Trophoblast cell (in vitro differentiated cells and primary cell): ENCODE measurements at regions not wholly inside any gene's neighbourhood (a gene's known extent, or its start where the extent isn't known, plus 50 kb on each side); places are given as distances from the start of the nearest gene placed in this dataset.

Source experiments
- DNase-seq, 2 donors: peaks; one replicate each; pipeline ENCODE4 v3.0.0-alpha.2; 2016
- H2AFZ ChIP-seq: 2 replicates; pipeline ENCODE4 v1.6.1; 2013; ENCODE audit warnings: low read length, moderate library complexity, mild to moderate bottlenecking; ENCODE audit not compliant: insufficient read depth, poor library complexity
- H2AK5ac ChIP-seq: 2 replicates; pipeline ENCODE4 v1.6.1; 2013; ENCODE audit warnings: mild to moderate bottlenecking, low read length
- H2BK120ac ChIP-seq: 2 replicates; pipeline ENCODE4 v1.6.1; 2013; ENCODE audit warnings: low read length, mild to moderate bottlenecking, moderate library complexity; ENCODE audit not compliant: insufficient read depth, poor library complexity
- H2BK12ac ChIP-seq: 2 replicates; pipeline ENCODE4 v1.6.1; 2013; ENCODE audit warnings: mild to moderate bottlenecking, low read length, moderate library complexity
- H2BK5ac ChIP-seq: 2 replicates; pipeline ENCODE4 v1.6.1; 2013; ENCODE audit warnings: low read length, low read depth, moderate library complexity, mild to moderate bottlenecking; ENCODE audit not compliant: poor library complexity
- H3K14ac ChIP-seq: 2 replicates; pipeline ENCODE4 v1.6.1; 2013; ENCODE audit warnings: mild to moderate bottlenecking, low read length
- H3K18ac ChIP-seq: 2 replicates; pipeline ENCODE4 v1.6.1; 2013; ENCODE audit warnings: mild to moderate bottlenecking, low read length
- H3K23ac ChIP-seq: 2 replicates; pipeline ENCODE4 v1.6.1; 2013; ENCODE audit warnings: low read length
- H3K27ac ChIP-seq: 2 replicates; pipeline ENCODE4 v1.5.1; 2013; ENCODE audit warnings: low read depth, mild to moderate bottlenecking, inconsistent platforms, low read length, moderate library complexity
- H3K27me3 ChIP-seq: 2 replicates; pipeline ENCODE4 v1.6.1; 2013; ENCODE audit warnings: inconsistent platforms, mild to moderate bottlenecking, low read length, moderate library complexity; ENCODE audit not compliant: insufficient read depth
- H3K36me3 ChIP-seq, 2 experiments: 1 replicate in 1 of 2; 2 replicates in 1 of 2; pipeline ENCODE4 v1.6.1; 2013; ENCODE audit warnings: low read length in 2 of 2, mild to moderate bottlenecking in 2 of 2, moderate library complexity in 1 of 2; ENCODE audit not compliant: insufficient read depth in 2 of 2, control insufficient read depth in 1 of 2
- H3K4ac ChIP-seq: 2 replicates; pipeline ENCODE4 v1.6.1; 2013; ENCODE audit warnings: low read depth, mild to moderate bottlenecking, low read length, moderate library complexity
- H3K4me1 ChIP-seq, 2 experiments: 1 replicate in 1 of 2; 2 replicates in 1 of 2; pipeline ENCODE4 v1.6.1; 2013; ENCODE audit warnings: low read length in 2 of 2, mild to moderate bottlenecking in 2 of 2, moderate library complexity in 1 of 2; ENCODE audit not compliant: insufficient read depth in 2 of 2, control insufficient read depth in 1 of 2
- H3K4me2 ChIP-seq: 2 replicates; pipeline ENCODE4 v1.6.1; 2013; ENCODE audit warnings: inconsistent platforms, mild to moderate bottlenecking, low read length, moderate library complexity
- H3K4me3 ChIP-seq: 2 replicates; pipeline ENCODE4 v1.5.1; 2013; ENCODE audit warnings: mild to moderate bottlenecking, low read depth, low read length, inconsistent platforms
- H3K79me1 ChIP-seq: one replicate; pipeline ENCODE4 v1.6.1; 2013; ENCODE audit warnings: low read length
- H3K79me2 ChIP-seq: 2 replicates; pipeline ENCODE4 v1.6.1; 2013; ENCODE audit warnings: low read length, mild to moderate bottlenecking; ENCODE audit not compliant: control insufficient read depth, insufficient read depth, poor library complexity
- H3K9ac ChIP-seq: 2 replicates; pipeline ENCODE4 v1.6.1; 2013; ENCODE audit warnings: mild to moderate bottlenecking, low read length
- H3K9me3 ChIP-seq: 2 replicates; pipeline ENCODE4 v1.6.1; 2013; ENCODE audit warnings: low read depth, mild to moderate bottlenecking, control low read depth, inconsistent platforms, low read length; ENCODE audit not compliant: insufficient read depth
- H4K12ac ChIP-seq: 2 replicates; pipeline ENCODE4 v1.6.1; 2013; ENCODE audit warnings: low read depth, mild to moderate bottlenecking, low read length, moderate library complexity
- H4K8ac ChIP-seq: 2 replicates; pipeline ENCODE4 v1.6.1; 2013; ENCODE audit warnings: low read depth, mild to moderate bottlenecking, low read length, moderate library complexity
- H4K91ac ChIP-seq: one replicate; pipeline ENCODE4 v1.6.1; 2013; ENCODE audit warnings: low read depth, mild to moderate bottlenecking, low read length, moderate library complexity
- WGBS: extraction: QIAGEN DNeasy Blood & Tissue Kit; methylation state at CpG from one replicate; pipeline ENCODE4 v1.1.7; 2013; ENCODE audit warnings: missing lambda C conversion rate; ENCODE audit not compliant: insufficient read length, insufficient coverage; ENCODE audit errors: extremely low coverage; 5-methylcytosine and 5-hydroxymethylcytosine counted together

- no peaks in the 10 kb centered on the region for H3K79me2 ChIP-seq
- H3K18ac ChIP-seq, result no peak overlapping the region
- no peak overlapping the region for H4K12ac ChIP-seq
- H4K91ac ChIP-seq, result no peak overlapping the region
- H3K79me1 ChIP-seq, result no peaks in the 10 kb centered on the region
- no peak overlapping the region for H2BK120ac ChIP-seq
- H3K23ac ChIP-seq, result no peak overlapping the region
- H4K8ac ChIP-seq, result no peak overlapping the region
- H3K14ac ChIP-seq, result no peak overlapping the region
- H3K4me2 ChIP-seq, result no peak overlapping the region
- H2BK12ac ChIP-seq, result no peak overlapping the region
- no peak overlapping the region for H3K4ac ChIP-seq
- H2AFZ ChIP-seq, result no peak overlapping the region
- DNase-seq, result no peak
- no peak overlapping the region for H3K9ac ChIP-seq
- peaks cover 2% of the 10 kb centered on the region for H3K9me3 ChIP-seq
- H3K27ac ChIP-seq, result no peak overlapping the region
- H3K4me1 ChIP-seq, result no peaks in the 10 kb centered on the region
- H3K4me3 ChIP-seq, result no peak overlapping the region
- H2AK5ac ChIP-seq, result no peak overlapping the region
- H3K27me3 ChIP-seq, result no peaks in the 10 kb centered on the region
- WGBS, result no CpG with 5 or more reads among the region's 8 CpGs
- H2BK5ac ChIP-seq, result no peak overlapping the region
- H3K36me3 ChIP-seq, result no peaks in the 10 kb centered on the region
Observed at GRCh38 chr10:2867788-2868299, 199.5 kb upstream of the PFKP start.

- H3K79me2 ChIP-seq, result no peaks in the 10 kb centered on the region
- no peak overlapping the region for H3K23ac ChIP-seq
- no peak overlapping the region for H4K8ac ChIP-seq
- no peak overlapping the region for H2AFZ ChIP-seq
- no peaks in the 10 kb centered on the region for H3K4me1 ChIP-seq
- peaks cover 2% of the 10 kb centered on the region for H3K9me3 ChIP-seq
- H4K91ac ChIP-seq, result no peak overlapping the region
- H2BK12ac ChIP-seq, result no peak overlapping the region
- no peak overlapping the region for H2BK5ac ChIP-seq
- no peak overlapping the region for H3K27ac ChIP-seq
- WGBS, result no CpG with 5 or more reads among the region's 5 CpGs
- no peak overlapping the region for H3K14ac ChIP-seq
- no peak for DNase-seq
- H2BK120ac ChIP-seq, result no peak overlapping the region
- H3K4ac ChIP-seq, result no peak overlapping the region
- no peak overlapping the region for H3K4me2 ChIP-seq
- H2AK5ac ChIP-seq, result no peak overlapping the region
- no peak overlapping the region for H4K12ac ChIP-seq
- H3K79me1 ChIP-seq, result no peaks in the 10 kb centered on the region
- H3K4me3 ChIP-seq, result no peak overlapping the region
- no peaks in the 10 kb centered on the region for H3K27me3 ChIP-seq
- H3K18ac ChIP-seq, result no peak overlapping the region
- H3K9ac ChIP-seq, result no peak overlapping the region
- no peaks in the 10 kb centered on the region for H3K36me3 ChIP-seq
Observed at GRCh38 chr10:2866569-2866968, 200.8 kb upstream of the PFKP start.

- no peak overlapping the region for H2AK5ac ChIP-seq
- H3K4me2 ChIP-seq, result no peak overlapping the region
- DNase-seq, result peak in 1 of 2 donors; percentile 61
- H3K27me3 ChIP-seq, result no peaks in the 10 kb centered on the region
- H3K9ac ChIP-seq, result no peak overlapping the region
- H3K4me3 ChIP-seq, result no peak overlapping the region
- no CpG with 5 or more reads among the region's 6 CpGs for WGBS
- no peaks in the 10 kb centered on the region for H3K79me1 ChIP-seq
- H2BK12ac ChIP-seq, result no peak overlapping the region
- no peaks in the 10 kb centered on the region for H3K36me3 ChIP-seq
- no peak overlapping the region for H4K8ac ChIP-seq
- H3K4me1 ChIP-seq, result no peaks in the 10 kb centered on the region
- no peak overlapping the region for H3K18ac ChIP-seq
- no peak overlapping the region for H3K14ac ChIP-seq
- no peak overlapping the region for H3K23ac ChIP-seq
- no peak overlapping the region for H4K12ac ChIP-seq
- H3K79me2 ChIP-seq, result no peaks in the 10 kb centered on the region
- no peak overlapping the region for H3K27ac ChIP-seq
- H4K91ac ChIP-seq, result no peak overlapping the region
- no peak overlapping the region for H2AFZ ChIP-seq
- no peak overlapping the region for H3K4ac ChIP-seq
- H3K9me3 ChIP-seq, result no peaks in the 10 kb centered on the region
- H2BK120ac ChIP-seq, result no peak overlapping the region
- H2BK5ac ChIP-seq, result no peak overlapping the region
Observed at GRCh38 chr10:2861632-2862210, 205.6 kb upstream of the PFKP start.

- Histone ChIP-seq H3K4me3 (no peak overlapping the region), H3K36me3 (no peaks in the 10 kb centered on the region), H2BK120ac (no peak overlapping the region), H3K27ac (no peak overlapping the region), H2AK5ac (no peak overlapping the region), H3K4ac (no peak overlapping the region), H3K18ac (no peak overlapping the region), H3K23ac (no peak overlapping the region), H2AFZ (no peak overlapping the region), H3K14ac (no peak overlapping the region), H3K4me1 (no peaks in the 10 kb centered on the region), H2BK5ac (no peak overlapping the region), H3K79me2 (no peaks in the 10 kb centered on the region), H4K12ac (no peak overlapping the region), H3K27me3 (no peaks in the 10 kb centered on the region), H3K9ac (no peak overlapping the region), H4K91ac (no peak overlapping the region), H2BK12ac (no peak overlapping the region), H3K4me2 (no peak overlapping the region), H3K9me3 (no peaks in the 10 kb centered on the region), H3K79me1 (no peaks in the 10 kb centered on the region), H4K8ac (no peak overlapping the region)
- WGBS, result no CpG with 5 or more reads among the region's 2 CpGs
- DNase-seq, result no peak
Observed at GRCh38 chr10:2858452-2858851, 208.9 kb upstream of the PFKP start.
